Cerebellar nuclear complex (tissue), 1 donor: ENCODE measurements at regions not wholly inside any gene's neighbourhood (a gene's known extent, or its start where the extent isn't known, plus 50 kb on each side); places are given as distances from the start of the nearest gene placed in this dataset.

ENCODE experiments used
- DNase-seq, 2 experiments: peaks; one replicate each; lab custom pipeline; 2025; lab: John Stamatoyannopoulos, UW

GRCh38 chr6:37105148-37106050 lies 64.6 kb upstream of the PIM1 start:
- DNase-seq, result no peak

GRCh38 chr6:37106051-37106363 lies 63.9 kb upstream of the PIM1 start:
- no peak for DNase-seq

- no peak for DNase-seq
These were observed 63.4 kb upstream of the PIM1 start for GRCh38 chr6:37106554-37106953.

GRCh38 chr6:37106982-37107491 lies 62.9 kb upstream of the PIM1 start:
- DNase-seq, result no peak

- no peak for DNase-seq
These were observed 60.0 kb upstream of the PIM1 start for GRCh38 chr6:37109714-37110499.

DNA sequence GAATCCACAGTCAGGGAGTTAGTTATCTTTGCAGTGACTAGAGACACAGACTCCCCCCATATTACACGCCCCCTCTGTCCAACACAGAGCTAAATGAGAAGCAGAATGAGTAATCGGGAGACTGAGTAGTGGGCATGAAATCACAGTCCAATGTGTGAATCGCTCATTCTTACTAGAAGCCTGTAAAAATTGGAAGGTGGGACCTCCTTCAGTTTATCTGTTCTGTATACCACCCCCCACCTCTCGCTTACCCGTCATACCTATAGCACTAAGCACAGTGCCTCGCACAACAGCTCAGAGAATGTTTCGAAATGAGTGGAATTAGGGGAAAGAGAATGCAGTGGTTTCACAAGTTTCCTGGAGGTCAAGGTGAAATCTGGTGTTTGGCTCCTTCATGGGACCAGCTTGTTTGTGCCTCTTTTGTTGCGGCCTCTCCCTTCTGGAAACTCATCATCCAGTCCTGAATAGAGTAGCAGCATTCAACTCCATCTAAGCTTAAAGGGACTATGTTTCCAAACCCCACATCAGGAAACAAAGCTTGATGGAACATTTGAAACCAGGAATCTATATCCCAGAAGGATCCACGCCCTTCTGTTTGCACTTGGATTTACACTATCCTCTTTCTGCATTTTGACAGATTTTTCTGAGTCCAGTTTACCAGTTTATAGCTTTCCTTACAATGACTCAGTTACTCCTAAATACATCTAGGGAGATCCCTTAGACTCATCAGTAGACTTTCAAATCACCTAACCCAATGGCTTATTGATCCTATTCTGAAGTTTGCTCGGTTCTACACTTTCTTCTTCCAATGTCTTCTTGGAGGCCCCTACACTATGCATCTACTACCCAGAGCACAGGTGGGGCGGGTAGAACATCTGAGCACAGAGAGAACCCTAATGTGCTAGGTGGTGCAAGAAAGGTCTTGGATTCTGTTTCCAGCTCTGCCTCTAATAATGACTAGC lies 59.2 kb upstream of the PIM1 start:
- DNase-seq, result no peak

- no peak for DNase-seq
These were observed 56.0 kb upstream of the PIM1 start for GRCh38 chr6:37113976-37114375.

GRCh38 chr6:37114612-37115011 lies 55.3 kb upstream of the PIM1 start:
- no peak for DNase-seq

DNA sequence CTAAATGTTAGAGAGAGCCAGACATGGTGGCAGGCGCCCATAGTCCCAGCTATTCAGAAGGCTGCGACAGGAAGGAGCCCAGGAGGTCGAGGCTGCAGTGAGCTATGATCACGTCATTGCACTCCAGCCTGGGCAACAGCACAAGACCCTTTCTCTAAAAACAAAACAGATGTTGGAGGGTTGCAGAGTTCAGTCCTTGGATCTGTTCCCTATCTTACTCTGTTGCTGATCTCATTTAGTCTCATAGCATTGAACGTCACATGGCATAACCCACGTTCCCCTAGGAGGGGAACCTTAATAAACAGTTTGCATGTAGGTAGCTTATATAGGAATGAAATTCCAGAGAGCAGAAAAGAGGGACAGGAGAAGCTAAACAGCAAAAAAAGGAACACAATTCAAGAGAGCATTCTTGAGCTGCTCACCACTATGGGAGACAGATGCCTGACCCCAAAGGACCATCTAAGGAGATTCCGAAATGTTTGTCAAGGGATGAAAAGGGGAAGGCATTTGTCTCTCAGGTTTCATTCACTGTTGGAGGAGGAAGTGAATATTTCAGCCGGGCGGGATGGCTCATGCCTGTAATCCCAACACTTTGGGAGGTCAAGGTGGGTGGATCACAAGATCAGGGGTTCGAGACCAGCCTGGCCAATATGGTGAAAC lies 54.6 kb upstream of the PIM1 start:
- no peak for DNase-seq

- no peak for DNase-seq
These were observed 53.6 kb upstream of the PIM1 start for GRCh38 chr6:37116326-37116725.

- no peak for DNase-seq
These were observed 50.5 kb upstream of the PIM1 start for GRCh38 chr6:37119387-37119886.
